ENCODE measurements at regions not wholly inside any gene's neighbourhood (a gene's known extent, or its start where the extent isn't known, plus 50 kb on each side); places are given as distances from the start of the nearest gene placed in this dataset.

GRCh38 chr10:21337171-21337792 is 188.2 kb downstream of the SKIDA1 start:
- intact Hi-C loops (cut with DNase I) = no loop called here
- no peak overlapping the region for H3K9ac ChIP-seq (ENCODE audit: low read length in 3 of 3)

GRCh38 chr10:21336476-21337170 is 188.9 kb downstream of the SKIDA1 start:
- no peak overlapping the region for H3K9ac ChIP-seq (ENCODE audit: low read length in 3 of 3)
- no peak for FAIRE-seq
- TF ChIP-seq, protein P1, sequence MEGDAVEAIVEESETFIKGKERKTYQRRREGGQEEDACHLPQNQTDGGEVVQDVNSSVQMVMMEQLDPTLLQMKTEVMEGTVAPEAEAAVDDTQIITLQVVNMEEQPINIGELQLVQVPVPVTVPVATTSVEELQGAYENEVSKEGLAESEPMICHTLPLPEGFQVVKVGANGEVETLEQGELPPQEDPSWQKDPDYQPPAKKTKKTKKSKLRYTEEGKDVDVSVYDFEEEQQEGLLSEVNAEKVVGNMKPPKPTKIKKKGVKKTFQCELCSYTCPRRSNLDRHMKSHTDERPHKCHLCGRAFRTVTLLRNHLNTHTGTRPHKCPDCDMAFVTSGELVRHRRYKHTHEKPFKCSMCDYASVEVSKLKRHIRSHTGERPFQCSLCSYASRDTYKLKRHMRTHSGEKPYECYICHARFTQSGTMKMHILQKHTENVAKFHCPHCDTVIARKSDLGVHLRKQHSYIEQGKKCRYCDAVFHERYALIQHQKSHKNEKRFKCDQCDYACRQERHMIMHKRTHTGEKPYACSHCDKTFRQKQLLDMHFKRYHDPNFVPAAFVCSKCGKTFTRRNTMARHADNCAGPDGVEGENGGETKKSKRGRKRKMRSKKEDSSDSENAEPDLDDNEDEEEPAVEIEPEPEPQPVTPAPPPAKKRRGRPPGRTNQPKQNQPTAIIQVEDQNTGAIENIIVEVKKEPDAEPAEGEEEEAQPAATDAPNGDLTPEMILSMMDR (IDR thresholded peaks at IDR 0.05; ENCODE audit: borderline replicate concordance, extremely low read depth, insufficient read depth) = no peak

More at GRCh38 chr10:21337171-21337792, 188.2 kb downstream of the SKIDA1 start:
- DNase-seq = no peak
- no peak for FAIRE-seq
- TF ChIP-seq, protein P1 (IDR thresholded peaks at IDR 0.05; ENCODE audit: borderline replicate concordance, extremely low read depth, insufficient read depth) = no peak
- Histone ChIP-seq H3K27ac (ENCODE audit: low read depth in 2 of 2, low read length in 2 of 2) (no peak overlapping the region), H3K27me3 (ENCODE audit: control insufficient read depth, insufficient read depth, low read length) (no peaks in the 10 kb centered on the region), H3K36me3 (ENCODE audit: control insufficient read depth in 2 of 3, insufficient read depth in 3 of 3, low read length in 3 of 3) (no peaks in the 10 kb centered on the region), H3K4me3 (ENCODE audit: low read length in 3 of 3) (no peak overlapping the region), H3K9me3 (ENCODE audit: control insufficient read depth in 2 of 3, insufficient read depth in 1 of 3, low read length in 3 of 3) (no peaks in the 10 kb centered on the region), H3K4me1 (ENCODE audit: control insufficient read depth in 2 of 3, insufficient read depth in 2 of 3, low read depth in 1 of 3, low read length in 3 of 3) (peaks cover 0 to 4% (median 0%) of the 10 kb centered on the region in 3 donors)

GRCh38 chr10:21334891-21335696 is 190.4 kb downstream of the SKIDA1 start:
- H3K27me3 ChIP-seq (ENCODE audit: control insufficient read depth, insufficient read depth, low read length) = no peaks in the 10 kb centered on the region
- H3K27ac ChIP-seq (ENCODE audit: low read depth in 2 of 2, low read length in 2 of 2) = no peak overlapping the region
- DNase-seq (peak in 1 of 5 donors; percentile 23), FAIRE-seq (no peak)
- intact Hi-C loops (cut with DNase I) = no loop called here
- no peak overlapping the region for H3K4me3 ChIP-seq (ENCODE audit: low read length in 3 of 3)
- TF ChIP-seq, protein P1 (IDR thresholded peaks at IDR 0.05; ENCODE audit: borderline replicate concordance, extremely low read depth, insufficient read depth) = no peak
- no peaks in the 10 kb centered on the region for H3K9me3 ChIP-seq (ENCODE audit: control insufficient read depth in 2 of 3, insufficient read depth in 1 of 3, low read length in 3 of 3)
- no peaks in the 10 kb centered on the region for H3K36me3 ChIP-seq (ENCODE audit: control insufficient read depth in 2 of 3, insufficient read depth in 3 of 3, low read length in 3 of 3)
- H3K4me1 ChIP-seq (ENCODE audit: control insufficient read depth in 2 of 3, insufficient read depth in 2 of 3, low read depth in 1 of 3, low read length in 3 of 3) = peaks cover 0 to 4% (median 0%) of the 10 kb centered on the region in 3 donors
- H3K9ac ChIP-seq (ENCODE audit: low read length in 3 of 3) = no peak overlapping the region

More at GRCh38 chr10:21336476-21337170, 188.9 kb downstream of the SKIDA1 start:
- H3K36me3 ChIP-seq (ENCODE audit: control insufficient read depth in 2 of 3, insufficient read depth in 3 of 3, low read length in 3 of 3) = no peaks in the 10 kb centered on the region
- no peak overlapping the region for H3K27ac ChIP-seq (ENCODE audit: low read depth in 2 of 2, low read length in 2 of 2)
- H3K4me3 ChIP-seq (ENCODE audit: low read length in 3 of 3) = no peak overlapping the region
- peaks cover 0 to 4% (median 0%) of the 10 kb centered on the region in 3 donors for H3K4me1 ChIP-seq (ENCODE audit: control insufficient read depth in 2 of 3, insufficient read depth in 2 of 3, low read depth in 1 of 3, low read length in 3 of 3)
- H3K9me3 ChIP-seq (ENCODE audit: control insufficient read depth in 2 of 3, insufficient read depth in 1 of 3, low read length in 3 of 3) = no peaks in the 10 kb centered on the region
- H3K27me3 ChIP-seq (ENCODE audit: control insufficient read depth, insufficient read depth, low read length) = no peaks in the 10 kb centered on the region
- DNase-seq = peak; percentile 32 to 78 (median 52)
- intact Hi-C loops (cut with DNase I) = no loop called here
